ENCODE measurements at regions not wholly inside any gene's neighbourhood (a gene's known extent, or its start where the extent isn't known, plus 50 kb on each side); places are given as distances from the start of the nearest gene placed in this dataset.

DNA sequence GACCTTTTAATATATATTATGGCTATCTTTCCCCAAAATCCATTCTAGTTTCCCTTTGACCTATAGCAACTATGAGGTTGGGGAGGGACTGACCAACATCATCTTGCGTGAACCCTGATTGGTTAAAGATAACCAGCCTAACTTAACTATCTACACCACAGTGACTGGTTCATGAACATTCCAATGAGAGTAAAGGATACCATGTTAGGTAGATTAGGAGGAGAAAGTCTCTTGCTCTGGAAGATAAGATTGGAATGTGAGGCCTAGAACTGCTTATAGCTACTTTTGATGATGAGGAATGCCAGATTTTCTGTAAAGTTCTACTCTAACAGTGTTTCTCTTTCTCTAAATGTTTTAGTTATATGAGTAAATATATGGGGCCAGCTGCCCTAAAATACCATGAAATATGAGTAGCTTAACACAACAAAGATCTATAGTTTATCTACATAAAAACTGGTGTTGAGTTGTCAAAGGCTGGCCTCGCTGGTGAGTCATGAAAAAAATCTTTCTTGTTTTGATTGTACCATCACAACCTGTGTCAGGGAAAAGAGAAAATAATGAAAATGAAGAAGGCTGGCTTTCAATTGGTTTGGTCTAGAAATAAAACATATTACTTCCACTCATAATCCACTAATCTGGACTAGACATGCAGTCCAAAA, 481.4 kb downstream of the NSUN3 start:
- TF ChIP-seq CTCF (conservative IDR thresholded peaks at IDR 0.05; ENCODE audit: low read depth, low read length), result no peak
- no peak for TF ChIP-seq EZH2 (IDR thresholded peaks at IDR 0.05; ENCODE audit: borderline replicate concordance, low read depth, low read length, poor library complexity, severe bottlenecking)

Measured in A673 (cell line).